ES-I3 (cell line): ENCODE measurements at regions not wholly inside any gene's neighbourhood (a gene's known extent, or its start where the extent isn't known, plus 50 kb on each side); places are given as distances from the start of the nearest gene placed in this dataset.

Experiments used
- H3K36me3 ChIP-seq: 2 replicates; pipeline ENCODE4 v1.6.1; 2013; ENCODE audit warnings: mild to moderate bottlenecking, low read length, control low read depth, moderate library complexity; ENCODE audit not compliant: insufficient read depth
- H3K4me1 ChIP-seq: 2 replicates; pipeline ENCODE4 v1.6.1; 2013; ENCODE audit warnings: mild to moderate bottlenecking, control low read depth, low read length; ENCODE audit not compliant: insufficient read depth
- H3K9ac ChIP-seq: 2 replicates; pipeline ENCODE4 v1.6.1; 2013; ENCODE audit warnings: low read depth, mild to moderate bottlenecking, low read length, moderate library complexity
- H3K9me3 ChIP-seq: 2 replicates; pipeline ENCODE4 v1.6.1; 2013; ENCODE audit warnings: mild to moderate bottlenecking, low read length, moderate library complexity; ENCODE audit not compliant: control insufficient read depth, insufficient read depth

DNA sequence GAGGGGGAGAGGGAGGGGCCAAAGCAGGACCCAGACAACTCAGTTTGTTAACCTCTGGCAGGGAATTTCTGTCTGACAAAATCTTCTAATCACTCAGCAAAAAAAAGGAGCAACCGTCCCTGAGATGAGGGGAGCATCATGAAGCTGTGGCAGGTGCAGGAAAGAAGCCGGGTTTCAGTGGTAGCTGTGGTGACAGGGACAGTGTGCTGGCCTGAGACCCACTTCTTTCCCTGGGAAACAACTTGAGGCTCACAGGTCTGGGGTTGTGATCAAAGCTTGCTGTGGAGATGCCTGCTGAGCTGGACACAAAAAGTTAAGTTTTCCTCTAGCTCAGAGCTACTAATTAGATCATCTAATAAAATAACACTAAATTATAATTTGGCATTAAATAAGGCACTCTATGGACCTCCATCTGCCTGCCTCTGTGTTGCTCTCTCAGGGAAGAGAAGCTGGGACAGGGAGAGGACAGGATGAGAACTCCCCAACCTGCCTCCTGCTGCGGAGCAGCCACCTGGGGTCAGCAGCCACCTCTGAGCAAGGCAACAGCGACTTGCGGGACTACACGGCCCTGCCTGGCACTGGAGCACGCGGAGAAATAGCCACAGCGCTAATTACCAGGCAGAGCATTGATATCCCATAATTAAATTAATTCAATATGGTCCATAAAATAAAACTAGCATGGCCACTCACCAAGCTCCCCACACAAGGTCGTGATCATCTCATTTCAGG is 104.6 kb upstream of the TEX51 start:
- H3K36me3 ChIP-seq, result no peaks in the 10 kb centered on the region
- H3K9ac ChIP-seq, result no peak overlapping the region
- no peaks in the 10 kb centered on the region; the same call in 1 of the 2 replicates for H3K4me1 ChIP-seq
- no peaks in the 10 kb centered on the region for H3K9me3 ChIP-seq

DNA sequence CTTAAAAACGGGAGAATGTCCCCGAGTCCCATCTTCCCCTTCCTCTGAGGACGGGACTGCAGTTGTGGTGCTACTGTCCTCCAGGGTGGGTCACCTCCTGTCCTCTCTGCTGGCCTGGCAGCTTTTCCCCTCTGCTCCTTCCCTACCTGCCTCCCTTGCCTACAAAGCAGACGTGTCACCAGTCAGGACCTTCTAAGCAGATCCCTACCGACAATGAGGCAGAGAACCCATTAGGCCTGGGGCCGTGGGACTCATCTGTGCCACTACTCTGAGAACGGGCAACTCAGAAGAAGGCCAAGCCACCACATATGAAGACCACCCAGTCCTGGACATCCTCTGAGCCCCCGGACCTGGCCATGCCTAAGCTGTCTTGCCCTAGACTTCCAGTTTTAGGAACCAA is 103.0 kb upstream of the TEX51 start:
- no peak overlapping the region for H3K9ac ChIP-seq
- no peaks in the 10 kb centered on the region for H3K9me3 ChIP-seq
- H3K4me1 ChIP-seq, result no peaks in the 10 kb centered on the region; the same call in 1 of the 2 replicates
- H3K36me3 ChIP-seq, result no peaks in the 10 kb centered on the region

DNA sequence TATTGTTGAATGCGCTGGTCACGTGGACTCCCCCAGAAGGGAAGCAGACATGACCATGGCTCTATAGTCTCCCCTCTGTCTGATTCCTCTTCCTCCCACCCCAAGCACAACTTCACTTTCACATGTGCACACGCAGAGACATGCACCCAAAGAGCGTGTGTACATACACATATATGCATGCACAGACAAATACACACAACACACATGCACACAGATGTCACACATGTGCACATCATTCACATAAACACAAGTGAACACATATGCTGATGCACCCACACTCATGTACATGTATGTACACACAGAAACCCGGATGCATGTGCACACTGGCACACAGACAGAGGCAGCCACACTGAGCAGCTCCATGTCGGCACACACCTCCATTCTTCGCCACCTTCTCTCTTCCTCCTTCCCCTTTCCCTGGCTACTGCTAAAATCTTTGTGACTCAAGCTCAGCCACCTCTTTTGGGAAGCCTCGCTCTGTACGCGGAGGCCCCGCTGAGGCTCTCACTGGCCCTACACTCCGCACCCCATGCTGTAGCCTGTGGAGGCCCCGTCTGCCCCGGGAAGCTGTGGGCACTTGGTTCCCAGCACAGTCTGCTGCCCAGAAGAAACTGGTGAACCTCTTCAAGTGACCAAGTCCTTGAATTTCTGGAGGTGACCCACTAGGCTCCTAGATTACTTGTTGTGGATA is 101.6 kb upstream of the TEX51 start:
- no peak overlapping the region for H3K9ac ChIP-seq
- H3K9me3 ChIP-seq, result no peaks in the 10 kb centered on the region
- H3K4me1 ChIP-seq, result no peaks in the 10 kb centered on the region; the same call in 1 of the 2 replicates
- no peaks in the 10 kb centered on the region for H3K36me3 ChIP-seq

DNA sequence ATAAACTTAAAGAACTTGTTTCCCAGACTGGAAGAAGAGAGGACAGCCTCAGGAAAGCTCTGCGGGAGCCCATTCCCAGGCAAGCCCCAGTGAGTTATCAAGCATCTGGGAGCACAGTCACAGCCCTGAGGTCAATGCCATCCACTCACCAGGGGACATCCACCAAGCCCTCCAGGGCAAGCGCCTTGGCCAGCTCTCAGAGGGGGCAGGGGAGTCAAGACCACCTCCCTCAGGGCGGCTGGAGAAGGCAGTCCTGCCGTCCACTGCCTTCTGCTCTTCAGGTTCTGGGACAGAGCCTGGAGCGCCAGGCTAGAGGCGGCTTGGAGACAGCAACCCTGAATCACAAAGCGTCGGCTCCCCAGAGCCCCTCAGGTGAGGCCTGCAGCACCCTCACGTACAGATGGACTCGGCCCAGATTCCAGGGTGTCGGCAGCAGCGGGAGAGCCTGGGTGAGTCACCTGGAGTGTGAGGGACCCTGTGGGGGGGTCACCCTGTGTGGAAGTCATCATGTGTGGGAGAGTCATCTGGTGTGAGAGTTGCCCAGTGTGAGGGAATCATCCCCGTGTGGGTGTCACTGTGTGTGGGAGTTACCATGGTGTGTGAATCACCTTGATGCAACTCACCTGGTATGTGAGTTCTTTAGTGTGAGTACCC is 100.9 kb upstream of the TEX51 start:
- Histone ChIP-seq H3K4me1 (peaks cover 3% of the 10 kb centered on the region; the same call in 1 of the 2 replicates), H3K9me3 (no peaks in the 10 kb centered on the region), H3K36me3 (no peaks in the 10 kb centered on the region), H3K9ac (no peak overlapping the region)

DNA sequence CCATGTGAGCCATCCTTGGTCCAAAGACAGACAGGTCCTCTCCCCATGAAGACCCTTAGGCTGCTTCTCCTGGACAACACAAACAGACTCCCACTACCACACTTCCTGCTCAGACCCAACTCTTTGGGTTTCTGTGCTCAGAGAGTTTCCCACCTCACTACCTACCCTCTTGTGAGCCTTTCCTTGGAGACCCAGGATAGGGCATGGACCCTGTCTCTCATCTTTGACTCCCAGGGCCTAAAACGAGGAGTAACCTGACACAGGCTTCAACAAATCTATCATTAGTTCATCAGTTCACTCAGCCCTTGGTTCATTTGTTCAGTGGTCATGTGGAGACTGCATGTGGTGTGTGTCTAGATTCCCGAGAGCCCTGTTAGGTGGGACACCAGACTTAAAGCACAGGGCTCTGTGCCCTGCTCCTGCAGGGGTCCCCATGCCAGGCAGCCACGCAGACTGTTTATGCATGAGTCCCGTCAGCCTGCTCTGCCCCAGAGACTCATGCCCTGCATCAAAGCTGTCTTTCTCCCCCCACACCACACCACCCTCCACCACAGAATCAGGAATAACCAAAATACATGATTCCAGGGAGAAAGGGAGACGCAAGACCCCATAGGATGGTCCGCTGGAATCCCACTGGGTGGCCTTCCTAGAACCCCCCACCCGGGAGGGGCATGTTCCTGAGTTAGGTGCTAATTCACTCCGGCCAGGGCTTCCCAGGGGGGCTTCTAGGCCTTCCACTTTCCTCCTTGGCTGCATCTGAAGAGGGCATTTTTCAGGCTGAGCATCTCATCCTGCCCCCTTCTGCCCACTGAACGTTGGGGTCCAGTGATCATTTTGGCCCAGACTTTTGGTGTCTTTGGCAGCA is 100.2 kb upstream of the TEX51 start:
- Histone ChIP-seq H3K9ac (no peak overlapping the region), H3K9me3 (no peaks in the 10 kb centered on the region), H3K36me3 (no peaks in the 10 kb centered on the region), H3K4me1 (peaks cover 7% of the 10 kb centered on the region; the same call in 1 of the 2 replicates)

DNA sequence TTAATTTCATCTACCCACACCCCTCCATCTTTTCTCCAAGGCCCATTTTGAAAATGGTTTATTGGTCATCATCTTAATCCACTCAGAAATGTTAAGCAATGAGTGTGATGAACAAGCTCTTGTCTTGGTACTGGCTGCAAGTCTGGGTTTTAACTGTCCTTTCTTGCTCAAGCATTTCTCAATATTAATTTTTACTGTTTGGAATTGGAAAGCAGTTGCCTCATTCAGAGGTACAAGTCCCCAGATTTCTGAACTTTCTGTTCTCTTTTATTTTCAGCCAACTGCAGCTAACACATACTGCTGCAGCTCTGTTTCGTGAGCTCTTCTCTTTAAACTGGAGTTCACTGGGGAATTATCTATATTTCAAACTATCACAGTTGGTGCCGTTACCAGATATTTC is 99.4 kb upstream of the TEX51 start:
- Histone ChIP-seq H3K36me3 (no peaks in the 10 kb centered on the region), H3K9ac (no peak overlapping the region), H3K4me1 (peaks cover 7% of the 10 kb centered on the region; the same call in 1 of the 2 replicates), H3K9me3 (no peaks in the 10 kb centered on the region)

DNA sequence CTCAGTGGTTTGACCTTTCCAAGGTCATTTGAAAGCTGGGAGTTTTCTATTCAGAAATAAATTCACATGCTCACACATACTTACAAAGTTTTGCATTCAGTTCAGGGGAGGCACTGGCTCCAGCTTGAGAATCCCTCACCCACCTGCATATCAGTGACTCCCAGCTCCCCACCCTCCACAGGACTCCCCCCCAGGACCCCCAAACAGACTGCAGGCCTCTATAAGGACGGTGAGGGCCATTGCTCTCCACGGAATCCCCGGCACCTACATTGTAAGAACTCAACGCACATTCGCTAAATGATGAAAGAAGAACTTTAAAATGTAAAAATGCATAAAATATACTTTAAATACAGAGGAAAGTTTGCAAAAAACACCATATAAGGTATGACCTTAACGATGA is 97.2 kb upstream of the TEX51 start:
- Histone ChIP-seq H3K9me3 (no peaks in the 10 kb centered on the region), H3K4me1 (peaks cover 7% of the 10 kb centered on the region; the same call in 1 of the 2 replicates), H3K9ac (no peak overlapping the region), H3K36me3 (no peaks in the 10 kb centered on the region)

DNA sequence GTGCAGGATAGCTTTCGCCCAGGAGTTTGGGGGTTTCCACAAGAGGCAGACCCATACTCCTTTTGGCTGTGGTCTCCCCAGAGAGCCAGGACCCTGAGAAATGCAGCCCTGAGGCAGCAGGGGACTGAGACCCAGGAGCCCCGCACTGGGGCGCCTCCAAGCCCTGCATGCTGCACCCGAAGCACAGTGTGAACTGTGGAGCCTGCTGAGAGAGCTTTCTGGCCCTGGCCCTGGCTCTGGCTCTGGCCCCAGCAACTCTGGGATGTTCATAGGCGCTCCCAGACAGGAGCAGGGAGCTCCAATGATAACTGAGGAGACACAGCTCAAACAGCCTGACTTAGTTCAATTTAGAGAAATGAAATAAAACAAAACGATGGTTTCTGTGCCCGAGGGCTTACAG is 96.4 kb upstream of the TEX51 start:
- Histone ChIP-seq H3K9me3 (no peaks in the 10 kb centered on the region), H3K9ac (no peak overlapping the region), H3K36me3 (no peaks in the 10 kb centered on the region), H3K4me1 (peaks cover 7% of the 10 kb centered on the region; the same call in 1 of the 2 replicates)

DNA sequence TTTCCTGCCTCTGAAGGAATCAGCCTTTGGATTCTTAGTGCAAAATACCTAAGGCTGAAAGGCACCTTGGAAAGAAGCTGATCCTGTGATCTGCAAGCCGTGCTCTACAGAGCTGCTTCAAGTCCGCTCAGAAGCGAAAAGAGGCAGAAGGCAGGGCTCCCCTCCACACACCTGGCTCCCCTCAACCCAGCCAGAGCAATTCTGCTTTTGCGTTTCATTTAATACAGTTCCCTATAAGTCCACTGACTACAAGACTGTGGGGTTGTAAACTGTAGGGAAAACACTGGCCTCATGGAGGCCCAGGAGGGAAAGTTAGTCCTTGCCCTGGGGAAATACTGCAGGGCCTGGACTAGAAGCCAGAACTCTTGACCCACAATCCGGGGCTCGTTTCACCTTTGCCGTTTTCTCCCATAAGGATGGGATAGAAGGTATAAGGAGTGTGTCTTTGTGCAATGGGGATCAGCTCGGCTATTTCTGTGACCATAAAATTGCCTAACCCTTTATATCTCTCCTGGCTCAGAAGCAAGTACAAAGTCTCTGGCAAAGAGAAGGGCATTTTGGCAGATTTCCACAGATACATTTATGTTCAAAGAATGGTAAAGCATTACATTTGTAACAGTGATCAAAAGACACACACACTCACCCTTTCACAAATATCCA is 95.8 kb upstream of the TEX51 start:
- Histone ChIP-seq H3K4me1 (peaks cover 7% of the 10 kb centered on the region; the same call in 1 of the 2 replicates), H3K36me3 (no peaks in the 10 kb centered on the region), H3K9me3 (no peaks in the 10 kb centered on the region), H3K9ac (no peak overlapping the region)

DNA sequence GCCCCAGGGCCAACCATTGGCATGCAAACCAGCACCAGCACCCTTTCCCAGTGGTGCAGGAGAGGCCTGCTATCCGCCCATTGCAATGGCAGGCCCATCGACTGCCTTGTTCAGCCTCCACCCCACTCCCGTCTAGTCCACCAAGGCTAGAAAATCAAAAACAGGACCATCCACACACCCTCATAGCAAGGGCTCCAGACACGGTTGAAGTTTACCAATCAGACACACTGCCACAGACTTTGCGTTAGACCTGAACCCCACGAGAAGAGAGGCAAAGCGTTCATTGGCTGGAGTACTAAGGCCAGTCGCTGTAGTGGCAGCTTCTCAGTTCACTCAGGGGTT is 95.3 kb upstream of the TEX51 start:
- Histone ChIP-seq H3K4me1 (peaks cover 9% of the 10 kb centered on the region; the same call in 1 of the 2 replicates), H3K36me3 (no peaks in the 10 kb centered on the region), H3K9me3 (no peaks in the 10 kb centered on the region), H3K9ac (no peak overlapping the region)

DNA sequence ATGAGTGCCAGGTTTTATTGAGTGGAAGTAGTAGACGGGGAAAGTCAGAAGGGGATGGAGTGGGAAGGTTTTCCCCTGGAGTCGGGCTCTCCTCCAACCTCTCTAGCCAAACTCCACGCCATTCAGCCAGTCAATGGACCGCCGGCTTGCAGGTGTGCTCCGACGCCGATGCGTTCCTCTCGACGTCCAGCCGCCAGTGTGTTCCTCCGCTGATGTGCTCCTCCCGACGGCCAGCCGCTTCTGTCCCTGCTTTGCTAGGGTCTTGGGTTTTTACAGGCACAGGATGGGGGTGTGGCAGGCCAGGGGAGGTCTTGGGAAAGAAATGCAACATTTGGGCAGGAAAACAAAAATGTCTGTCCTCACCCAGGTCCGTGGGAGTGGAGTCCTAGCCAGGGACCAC is 94.3 kb upstream of the TEX51 start:
- Histone ChIP-seq H3K36me3 (no peaks in the 10 kb centered on the region), H3K9me3 (no peaks in the 10 kb centered on the region), H3K4me1 (peaks cover 17% of the 10 kb centered on the region; the same call in 1 of the 2 replicates), H3K9ac (no peak overlapping the region)

DNA sequence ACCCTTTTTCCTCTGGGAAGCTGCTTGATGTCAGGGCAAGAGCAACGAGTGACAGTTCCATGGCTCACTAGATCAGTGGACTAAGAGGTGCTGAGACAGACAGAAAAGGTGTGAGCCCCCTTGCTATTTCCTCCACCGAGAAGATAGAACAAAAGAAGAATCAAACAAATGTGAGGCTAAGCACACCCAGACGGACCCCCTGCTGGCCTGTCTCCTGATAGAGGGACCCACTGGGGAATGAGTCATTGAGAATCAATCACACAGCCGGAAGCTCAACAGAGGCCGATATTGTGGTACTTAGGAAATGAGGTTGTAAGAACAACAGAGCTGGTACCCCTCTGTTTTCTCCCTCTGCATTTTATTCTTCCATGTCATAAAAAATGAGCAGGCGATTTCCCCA is 89.8 kb upstream of the TEX51 start:
- Histone ChIP-seq H3K4me1 (peaks cover 10% of the 10 kb centered on the region; the same call in 1 of the 2 replicates), H3K9me3 (no peaks in the 10 kb centered on the region), H3K36me3 (no peaks in the 10 kb centered on the region), H3K9ac (no peak overlapping the region; the same call in 1 of the 2 replicates)

DNA sequence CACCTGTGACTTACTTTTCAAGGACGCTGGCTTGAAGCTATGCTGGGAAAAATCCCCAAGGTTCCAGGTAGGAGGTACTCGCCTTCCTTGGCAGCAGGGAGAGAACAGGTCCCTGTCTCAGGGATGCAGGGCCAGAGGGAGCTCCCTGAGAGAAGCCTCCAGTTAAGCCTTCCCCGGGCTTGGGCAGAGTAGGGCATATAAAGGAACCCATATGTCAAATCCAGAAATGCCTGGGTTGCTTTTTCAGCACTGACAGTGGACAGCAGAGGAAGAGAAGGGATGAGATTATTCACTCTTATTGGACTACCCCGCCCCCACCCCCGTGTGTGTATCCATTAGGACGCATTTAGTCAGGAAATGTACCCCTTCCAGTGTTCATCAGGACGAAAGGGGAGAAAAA is 89.3 kb upstream of the TEX51 start:
- Histone ChIP-seq H3K9me3 (no peaks in the 10 kb centered on the region), H3K4me1 (peaks cover 10% of the 10 kb centered on the region; the same call in 1 of the 2 replicates), H3K9ac (no peak overlapping the region; the same call in 1 of the 2 replicates), H3K36me3 (no peaks in the 10 kb centered on the region)
